Peyer's patch (tissue), 4 donors: ENCODE measurements at regions not wholly inside any gene's neighbourhood (a gene's known extent, or its start where the extent isn't known, plus 50 kb on each side); places are given as distances from the start of the nearest gene placed in this dataset.
"Not testable (repeated sequence)": the region's sequence is repeated elsewhere in the genome, so short reads cannot be mapped to it uniquely, and the experiment has no call there.

Experiments used
- DNase-seq, 3 donors: peaks; one replicate each; pipeline ENCODE4 v3.0.0-alpha.2; 2017 to 2019
- H3K27ac ChIP-seq, 4 donors: fragments of 200-600 bp; sonication (generic); one replicate each; pipeline ENCODE4 v1.5.1; 2016 to 2019
- H3K27me3 ChIP-seq, 2 donors: fragments of 200-600 bp; sonication (generic); one replicate each; pipeline ENCODE4 v1.5.1; 2019
- H3K36me3 ChIP-seq, 3 donors: fragments of 200-600 bp; sonication (generic); one replicate each; pipeline ENCODE4 v1.5.1; 2016 to 2019
- H3K4me1 ChIP-seq, 4 donors: fragments of 200-600 bp; sonication (generic); one replicate each; pipeline ENCODE4 v1.5.1; 2016 to 2019
- H3K4me3 ChIP-seq, 4 donors: fragments of 200-600 bp; sonication (generic); 1 replicate in 3 of 4; 2 replicates in 1 of 4; pipeline ENCODE4 v1.5.1; 2016 to 2019; ENCODE audit warnings: mild to moderate bottlenecking in 1 of 4
- H3K9me3 ChIP-seq, 4 donors: fragments of 200-600 bp; sonication (generic); one replicate each; pipeline ENCODE4 v1.5.1; 2016 to 2019; ENCODE audit warnings: mild to moderate bottlenecking in 1 of 4
- CTCF ChIP-seq, 6 experiments: fragments of 450-650 bp in 4 of 6; fragments of 200-600 bp in 2 of 6; sonication (generic) in 1 of 6; IDR thresholded peaks; one replicate each; pipeline ENCODE4 v1.5.1; 2017 to 2019; ENCODE audit warnings: antibody characterized with exemption in 6 of 6, mild to moderate bottlenecking in 3 of 6, moderate library complexity in 1 of 6
- POLR2A ChIP-seq, 2 donors: fragments of 450-650 bp; IDR thresholded peaks; one replicate each; pipeline ENCODE4 v1.5.1; 2017; ENCODE audit warnings: antibody characterized with exemption in 2 of 2, mild to moderate bottlenecking in 2 of 2, moderate library complexity in 2 of 2

- Histone ChIP-seq H3K9me3 (no peaks in the 10 kb centered on the region), H3K36me3 (no peaks in the 10 kb centered on the region), H3K4me1 (no peaks in the 10 kb centered on the region), H3K27ac (no peak overlapping the region), H3K4me3 (no peak overlapping the region), H3K27me3 (no peaks in the 10 kb centered on the region)
- TF ChIP-seq POLR2A (IDR thresholded peaks at IDR 0.05) (no peak), CTCF (IDR thresholded peaks at IDR 0.05) (no peak)
- DNase-seq = no peak
Observed at GRCh38 chr14:95776798-95777534, 63.0 kb upstream of the TCL1A start.

- H3K4me3 ChIP-seq = no peak overlapping the region
- H3K27me3 ChIP-seq = no peaks in the 10 kb centered on the region
- TF ChIP-seq CTCF (IDR thresholded peaks at IDR 0.05) = peak; percentile 67 to 81 (median 74)
- TF ChIP-seq POLR2A (IDR thresholded peaks at IDR 0.05) = no peak
- no peaks in the 10 kb centered on the region for H3K4me1 ChIP-seq
- no peaks in the 10 kb centered on the region for H3K36me3 ChIP-seq
- H3K9me3 ChIP-seq = no peaks in the 10 kb centered on the region
- H3K27ac ChIP-seq = no peak overlapping the region
- peak in 2 of 3 donors; percentile 53 to 75 for DNase-seq
Observed at GRCh38 chr14:95774265-95775160, 60.6 kb upstream of the TCL1A start.

- no peak overlapping the region for H3K4me3 ChIP-seq
- no peaks in the 10 kb centered on the region for H3K4me1 ChIP-seq
- no peak for TF ChIP-seq CTCF (IDR thresholded peaks at IDR 0.05)
- TF ChIP-seq POLR2A (IDR thresholded peaks at IDR 0.05) = no peak
- no peaks in the 10 kb centered on the region for H3K27me3 ChIP-seq
- H3K27ac ChIP-seq = no peak overlapping the region
- no peak for DNase-seq
- H3K36me3 ChIP-seq = no peaks in the 10 kb centered on the region
- H3K9me3 ChIP-seq = no peaks in the 10 kb centered on the region
Observed at GRCh38 chr14:95770777-95771176, 56.9 kb upstream of the TCL1A start.

- no peak overlapping the region for H3K4me3 ChIP-seq
- H3K4me1 ChIP-seq = no peaks in the 10 kb centered on the region
- no peak for DNase-seq
- H3K27me3 ChIP-seq = no peaks in the 10 kb centered on the region
- no peaks in the 10 kb centered on the region for H3K36me3 ChIP-seq
- TF ChIP-seq CTCF (IDR thresholded peaks at IDR 0.05) = no peak
- no peak for TF ChIP-seq POLR2A (IDR thresholded peaks at IDR 0.05)
- H3K9me3 ChIP-seq = no peaks in the 10 kb centered on the region
- no peak overlapping the region for H3K27ac ChIP-seq
Observed at GRCh38 chr14:95769976-95770375, 56.1 kb upstream of the TCL1A start.

- not testable (repeated sequence) for H3K4me3 ChIP-seq, H3K27ac ChIP-seq, H3K36me3 ChIP-seq, H3K9me3 ChIP-seq, H3K27me3 ChIP-seq, H3K4me1 ChIP-seq, DNase-seq
Observed at GRCh38 chr14:95769431-95769830, 55.5 kb upstream of the TCL1A start.

GRCh38 chr14:95765051-95765450 is 51.1 kb upstream of the TCL1A start:
- no peak overlapping the region for H3K4me3 ChIP-seq
- H3K9me3 ChIP-seq = no peaks in the 10 kb centered on the region
- no peak overlapping the region for H3K27ac ChIP-seq
- H3K27me3 ChIP-seq = no peaks in the 10 kb centered on the region
- DNase-seq = no peak
- no peaks in the 10 kb centered on the region for H3K4me1 ChIP-seq
- no peaks in the 10 kb centered on the region for H3K36me3 ChIP-seq
- TF ChIP-seq CTCF (IDR thresholded peaks at IDR 0.05) = no peak
- no peak for TF ChIP-seq POLR2A (IDR thresholded peaks at IDR 0.05)
